Hematopoietic multipotent progenitor cell (in vitro differentiated cells): ENCODE measurements at regions not wholly inside any gene's neighbourhood (a gene's known extent, or its start where the extent isn't known, plus 50 kb on each side); places are given as distances from the start of the nearest gene placed in this dataset.

ENCODE experiments used
- DNase-seq, 3 donors: peaks; one replicate each; pipeline ENCODE4 v3.0.0-alpha.2; 2011 to 2015; ENCODE audit warnings: low read depth in 2 of 3, low spot score in 2 of 3

- no peak for DNase-seq
These were observed 53.7 kb upstream of the RBPJ start for GRCh38 chr4:26267087-26267486.

- DNase-seq = no peak
These were observed 52.6 kb upstream of the RBPJ start for GRCh38 chr4:26268246-26268645.

GRCh38 chr4:26269038-26269437 is 51.8 kb upstream of the RBPJ start:
- no peak for DNase-seq
